Astrocyte (in vitro differentiated cells and primary cell): ENCODE measurements at regions not wholly inside any gene's neighbourhood (a gene's known extent, or its start where the extent isn't known, plus 50 kb on each side); places are given as distances from the start of the nearest gene placed in this dataset.

Experiments
- DNase-seq: peaks from one replicate; pipeline ENCODE4 v3.0.0-alpha.2; 2010; ENCODE audit warnings: low read depth
- FAIRE-seq: peaks from 2 replicates; lab custom pipeline; 2011; peaks lifted over from hg19 to GRCh38; lab: Jason Lieb, UNC
- H2AFZ ChIP-seq: 2 replicates; pipeline ENCODE4 v1.6.0; 2012; ENCODE audit warnings: low read depth, low read length, inconsistent platforms
- H3K27ac ChIP-seq: 2 replicates; pipeline ENCODE4 v1.5.1; 2011; ENCODE audit warnings: low read depth, low read length, inconsistent platforms
- H3K27me3 ChIP-seq: 2 replicates; pipeline ENCODE4 v1.6.0; 2011; ENCODE audit warnings: low read length, inconsistent platforms; ENCODE audit not compliant: insufficient read depth
- H3K36me3 ChIP-seq: 2 replicates; pipeline ENCODE4 v1.5.1; 2011; ENCODE audit warnings: low read length, inconsistent platforms; ENCODE audit not compliant: insufficient read depth
- H3K4me1 ChIP-seq: 2 replicates; pipeline ENCODE4 v1.5.1; 2011; ENCODE audit warnings: low read length, inconsistent platforms; ENCODE audit not compliant: insufficient read depth
- H3K4me2 ChIP-seq: 2 replicates; pipeline ENCODE4 v1.6.0; 2012; ENCODE audit warnings: low read length, inconsistent platforms
- H3K4me3 ChIP-seq: 2 replicates; pipeline ENCODE4 v1.5.1; 2011; ENCODE audit warnings: low read depth, mild to moderate bottlenecking, low read length, inconsistent platforms; ENCODE audit not compliant: insufficient read depth
- H3K79me2 ChIP-seq: 2 replicates; pipeline ENCODE4 v1.6.0; 2012; ENCODE audit warnings: mild to moderate bottlenecking, low read length, inconsistent platforms; ENCODE audit not compliant: insufficient read depth
- H3K9ac ChIP-seq: 2 replicates; pipeline ENCODE4 v1.6.0; 2012; ENCODE audit warnings: mild to moderate bottlenecking, low read length, inconsistent platforms
- H3K9me3 ChIP-seq: 2 replicates; pipeline ENCODE4 v1.5.1; 2012; ENCODE audit warnings: low read depth, mild to moderate bottlenecking, low read length, inconsistent platforms; ENCODE audit not compliant: insufficient read depth
- H4K20me1 ChIP-seq: 2 replicates; pipeline ENCODE4 v1.6.0; 2012; ENCODE audit warnings: low read length, inconsistent platforms; ENCODE audit not compliant: insufficient read depth
- H3K27ac Mint-ChIP-seq: one replicate; pipeline ENCODE4 v1.8.0; 2021; ENCODE audit warnings: mild to moderate bottlenecking, mixed read lengths; ENCODE audit not compliant: unreplicated experiment
- H3K27me3 Mint-ChIP-seq: one replicate; pipeline ENCODE4 v1.8.0; 2021; ENCODE audit warnings: low read depth, mixed read lengths; ENCODE audit not compliant: unreplicated experiment
- H3K36me3 Mint-ChIP-seq: one replicate; pipeline ENCODE4 v1.8.0; 2021; ENCODE audit warnings: low read depth, mixed read lengths; ENCODE audit not compliant: unreplicated experiment
- H3K4me1 Mint-ChIP-seq: one replicate; pipeline ENCODE4 v1.8.0; 2021; ENCODE audit warnings: low read depth, mixed read lengths; ENCODE audit not compliant: unreplicated experiment
- H3K4me3 Mint-ChIP-seq: one replicate; pipeline ENCODE4 v1.8.0; 2021; ENCODE audit warnings: mild to moderate bottlenecking, moderate library complexity, mixed read lengths; ENCODE audit not compliant: unreplicated experiment
- H3K9me3 Mint-ChIP-seq: one replicate; pipeline ENCODE4 v1.8.0; 2021; ENCODE audit warnings: mild to moderate bottlenecking, mixed read lengths; ENCODE audit not compliant: unreplicated experiment
- EZH2 ChIP-seq: IDR thresholded peaks from 2 replicates; pipeline ENCODE4 v1.6.1; 2012; ENCODE audit warnings: mild to moderate bottlenecking, low read length, inconsistent platforms; ENCODE audit not compliant: insufficient read depth
- TF ChIP-seq, protein P1 (sequence below): IDR thresholded peaks from 2 replicates; pipeline ENCODE4 v1.5.1; 2011; ENCODE audit warnings: low read depth, mild to moderate bottlenecking, inconsistent platforms, low read length, moderate library complexity; ENCODE audit not compliant: insufficient read depth

DNA sequence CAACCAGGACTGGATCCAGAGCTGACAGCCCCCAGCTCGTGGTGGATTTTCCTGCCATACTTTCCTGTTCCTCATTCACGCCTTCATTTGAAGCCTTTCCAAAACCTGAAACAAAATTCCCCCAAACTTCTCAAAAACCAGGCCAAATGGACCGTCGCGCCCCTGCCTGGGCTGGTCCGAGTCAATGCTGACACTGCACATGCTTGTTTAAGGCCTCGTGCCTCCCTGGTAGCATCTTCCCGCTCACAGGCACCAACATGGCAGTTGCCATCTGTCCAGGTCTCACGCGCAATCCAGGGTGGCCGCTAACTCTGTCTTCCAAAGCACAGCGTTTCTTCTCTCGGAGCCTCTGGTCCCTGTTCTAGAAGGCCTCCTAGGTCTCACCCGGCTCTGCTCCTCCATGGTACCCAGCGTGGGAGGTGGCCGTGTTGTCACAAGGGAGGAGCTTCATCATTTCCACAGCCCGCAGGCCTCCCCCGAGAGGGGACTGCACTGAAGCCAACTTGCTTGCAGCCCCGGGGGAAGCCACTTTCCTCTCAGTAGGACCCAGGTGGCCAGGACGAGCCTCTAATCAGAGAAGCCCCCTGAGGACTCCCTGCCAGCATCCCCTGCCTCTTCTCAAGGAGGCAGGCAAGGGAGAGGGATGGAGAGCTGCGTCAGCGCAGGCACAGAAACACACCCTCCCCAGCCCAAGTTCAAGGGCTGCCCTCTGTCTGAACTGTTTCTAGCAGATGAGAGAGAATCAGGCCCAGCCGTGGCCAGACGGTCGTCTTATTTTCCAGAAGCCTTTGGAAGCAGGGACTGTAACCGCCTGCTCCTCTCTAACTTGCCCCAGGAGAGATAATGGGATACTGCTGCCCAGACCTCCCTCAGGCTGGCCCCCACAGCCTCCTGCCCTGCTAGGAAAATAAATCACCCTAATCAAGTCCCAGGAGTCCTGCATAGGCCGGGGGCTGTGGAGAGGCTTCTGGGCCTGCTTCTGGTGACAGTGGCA, 152.8 kb upstream of the TLE3 start:
- Histone ChIP-seq H3K9ac (no peak overlapping the region), H3K9me3 (no peaks in the 10 kb centered on the region), H3K4me1 (no peaks in the 10 kb centered on the region), H3K27me3 (peaks cover 20% of the 10 kb centered on the region), H3K4me2 (no peak overlapping the region), H3K4me3 (no peak overlapping the region), H3K27ac (no peak overlapping the region), H3K79me2 (no peaks in the 10 kb centered on the region), H2AFZ (no peak overlapping the region), H3K36me3 (no peaks in the 10 kb centered on the region), H4K20me1 (no peaks in the 10 kb centered on the region)
- peaks cover under 1% of the 10 kb centered on the region for H3K9me3 Mint-ChIP-seq
- H3K36me3 Mint-ChIP-seq, result no peaks in the 10 kb centered on the region
- no peak overlapping the region for H3K4me3 Mint-ChIP-seq
- no peak for TF ChIP-seq EZH2
- TF ChIP-seq, protein P1, sequence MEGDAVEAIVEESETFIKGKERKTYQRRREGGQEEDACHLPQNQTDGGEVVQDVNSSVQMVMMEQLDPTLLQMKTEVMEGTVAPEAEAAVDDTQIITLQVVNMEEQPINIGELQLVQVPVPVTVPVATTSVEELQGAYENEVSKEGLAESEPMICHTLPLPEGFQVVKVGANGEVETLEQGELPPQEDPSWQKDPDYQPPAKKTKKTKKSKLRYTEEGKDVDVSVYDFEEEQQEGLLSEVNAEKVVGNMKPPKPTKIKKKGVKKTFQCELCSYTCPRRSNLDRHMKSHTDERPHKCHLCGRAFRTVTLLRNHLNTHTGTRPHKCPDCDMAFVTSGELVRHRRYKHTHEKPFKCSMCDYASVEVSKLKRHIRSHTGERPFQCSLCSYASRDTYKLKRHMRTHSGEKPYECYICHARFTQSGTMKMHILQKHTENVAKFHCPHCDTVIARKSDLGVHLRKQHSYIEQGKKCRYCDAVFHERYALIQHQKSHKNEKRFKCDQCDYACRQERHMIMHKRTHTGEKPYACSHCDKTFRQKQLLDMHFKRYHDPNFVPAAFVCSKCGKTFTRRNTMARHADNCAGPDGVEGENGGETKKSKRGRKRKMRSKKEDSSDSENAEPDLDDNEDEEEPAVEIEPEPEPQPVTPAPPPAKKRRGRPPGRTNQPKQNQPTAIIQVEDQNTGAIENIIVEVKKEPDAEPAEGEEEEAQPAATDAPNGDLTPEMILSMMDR, result no peak
- FAIRE-seq (no peak), DNase-seq (no peak)
- H3K27ac Mint-ChIP-seq, result no peak overlapping the region
- H3K27me3 Mint-ChIP-seq, result peaks cover 72% of the 10 kb centered on the region
- peaks cover 11% of the 10 kb centered on the region for H3K4me1 Mint-ChIP-seq

DNA sequence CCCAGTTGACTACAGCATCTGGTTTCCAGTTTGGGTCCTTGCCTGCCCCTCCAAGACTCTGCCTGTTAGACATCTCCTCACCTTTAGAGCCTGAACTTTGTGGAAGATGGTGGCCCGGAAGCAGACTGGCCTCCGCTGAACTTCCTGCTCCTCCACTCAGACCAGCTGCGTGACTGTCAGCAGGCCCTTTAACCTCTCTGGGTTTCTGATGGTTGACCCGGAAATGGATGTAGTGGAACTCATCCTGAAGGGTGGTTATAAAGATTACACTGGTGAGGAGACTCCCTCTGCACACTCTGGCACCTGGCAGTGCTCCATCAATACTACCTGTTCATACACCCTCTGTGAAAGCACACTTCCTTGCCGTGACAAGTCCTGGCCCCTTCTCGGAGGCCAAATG, 151.9 kb upstream of the TLE3 start:
- FAIRE-seq (no peak), DNase-seq (no peak)
- no peak for TF ChIP-seq EZH2
- TF ChIP-seq, protein P1, result no peak
- Histone ChIP-seq H4K20me1 (no peaks in the 10 kb centered on the region), H3K79me2 (no peaks in the 10 kb centered on the region), H3K36me3 (no peaks in the 10 kb centered on the region), H3K9ac (no peak overlapping the region), H3K9me3 (no peaks in the 10 kb centered on the region), H3K4me1 (no peaks in the 10 kb centered on the region), H3K4me2 (no peak overlapping the region), H3K27ac (no peak overlapping the region), H2AFZ (no peak overlapping the region), H3K27me3 (peaks cover 20% of the 10 kb centered on the region), H3K4me3 (no peak overlapping the region)
- H3K36me3 Mint-ChIP-seq, result no peaks in the 10 kb centered on the region
- peaks cover 67% of the 10 kb centered on the region for H3K27me3 Mint-ChIP-seq
- H3K4me1 Mint-ChIP-seq, result peaks cover 11% of the 10 kb centered on the region
- H3K9me3 Mint-ChIP-seq, result no peaks in the 10 kb centered on the region
- H3K4me3 Mint-ChIP-seq, result no peak overlapping the region
- no peak overlapping the region for H3K27ac Mint-ChIP-seq
